Central memory CD8-positive, alpha-beta T cell (primary cell): ENCODE measurements at regions not wholly inside any gene's neighbourhood (a gene's known extent, or its start where the extent isn't known, plus 50 kb on each side); places are given as distances from the start of the nearest gene placed in this dataset.
"Not testable (repeated sequence)": the region's sequence is repeated elsewhere in the genome, so short reads cannot be mapped to it uniquely, and the experiment has no call there.

Experiments
- ATAC-seq: fragments of 150-1000 bp; cut with Tn5 transposase; replicated peaks from 2 replicates; pipeline ENCODE4 v1.10.0; 2022; ENCODE audit warnings: mild to moderate bottlenecking, moderate FRiP score, moderate number of reproducible peaks; ENCODE audit not compliant: poor library complexity, severe bottlenecking; ENCODE audit errors: extremely low read depth
- DNase-seq, 2 donors: peaks; one replicate each; pipeline ENCODE4 v3.0.0; 2021; ENCODE audit warnings: low spot score in 2 of 2
- H3K27ac Mint-ChIP-seq: one replicate; pipeline ENCODE4 v1.8.0; 2022; ENCODE audit warnings: low read depth, mild to moderate bottlenecking, moderate library complexity, mixed read lengths
- H3K27me3 Mint-ChIP-seq: one replicate; pipeline ENCODE4 v1.8.0; 2022; ENCODE audit warnings: mixed read lengths
- H3K36me3 Mint-ChIP-seq: one replicate; pipeline ENCODE4 v1.8.0; 2022; ENCODE audit warnings: mild to moderate bottlenecking, moderate library complexity, mixed read lengths; ENCODE audit not compliant: insufficient read depth
- H3K4me1 Mint-ChIP-seq: one replicate; pipeline ENCODE4 v1.8.0; 2022; ENCODE audit warnings: mixed read lengths
- H3K4me3 Mint-ChIP-seq: one replicate; pipeline ENCODE4 v1.8.0; 2022; ENCODE audit warnings: mild to moderate bottlenecking, moderate library complexity, mixed read lengths
- H3K9me3 Mint-ChIP-seq: one replicate; pipeline ENCODE4 v1.8.0; 2022; ENCODE audit warnings: mixed read lengths

DNA sequence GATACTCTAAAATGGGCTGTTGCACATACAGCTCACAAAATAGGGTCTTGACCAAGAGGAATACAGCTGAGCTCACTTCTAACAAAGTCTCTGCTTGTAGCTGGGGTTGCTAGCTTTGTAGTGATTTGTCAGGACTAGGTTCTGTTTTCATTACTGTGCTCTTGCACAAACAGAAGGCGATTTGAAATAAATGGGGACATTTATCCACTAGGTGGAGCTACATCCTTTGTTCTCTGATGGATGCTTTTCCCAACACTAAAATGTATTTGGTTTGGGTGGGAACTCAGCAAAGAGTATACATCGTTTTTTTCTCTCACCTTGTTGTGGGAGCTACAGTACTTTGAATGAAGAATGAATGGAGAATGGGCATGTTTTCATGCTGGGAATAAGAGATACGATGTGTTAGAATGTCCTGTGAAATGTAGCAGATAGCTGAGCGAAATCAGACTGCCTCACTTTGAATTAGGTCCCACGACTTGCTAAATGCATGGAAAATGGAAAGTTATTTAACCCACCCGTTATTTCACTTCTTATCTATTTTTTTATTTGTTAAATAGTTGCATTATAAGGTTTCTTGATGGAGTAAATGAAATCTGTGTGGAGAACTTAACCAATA lies 494.7 kb upstream of the MAP3K7 start:
- Mint-ChIP-seq H3K9me3 (no peaks in the 10 kb centered on the region), H3K4me1 (no peaks in the 10 kb centered on the region), H3K27ac (no peak overlapping the region), H3K36me3 (no peaks in the 10 kb centered on the region), H3K27me3 (no peaks in the 10 kb centered on the region), H3K4me3 (no peak overlapping the region)
- no peak for DNase-seq
- no peak for ATAC-seq

DNA sequence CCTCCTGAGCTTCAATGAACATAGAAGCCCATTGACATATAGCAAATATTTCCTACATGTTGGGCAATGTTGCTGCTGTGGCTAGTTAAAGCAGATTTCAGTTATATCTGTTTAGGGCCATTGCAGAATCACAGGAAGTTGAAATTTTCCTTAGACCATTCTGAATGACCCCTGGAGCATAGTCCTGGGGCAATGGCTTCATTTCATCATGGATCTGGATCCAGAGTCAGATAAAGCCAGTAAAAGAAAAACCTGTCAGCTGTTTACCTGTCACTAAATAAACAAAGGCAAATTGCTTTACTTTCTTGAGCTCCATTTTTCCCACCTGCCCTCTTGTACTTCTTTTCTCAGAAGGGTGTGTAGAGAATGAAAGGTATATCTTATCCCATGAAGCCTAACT lies 494.0 kb upstream of the MAP3K7 start:
- H3K4me3 Mint-ChIP-seq, result no peak overlapping the region
- DNase-seq, result no peak
- H3K9me3 Mint-ChIP-seq, result no peaks in the 10 kb centered on the region
- H3K27me3 Mint-ChIP-seq, result no peaks in the 10 kb centered on the region
- ATAC-seq, result no peak
- no peak overlapping the region for H3K27ac Mint-ChIP-seq
- H3K4me1 Mint-ChIP-seq, result no peaks in the 10 kb centered on the region
- H3K36me3 Mint-ChIP-seq, result no peaks in the 10 kb centered on the region

DNA sequence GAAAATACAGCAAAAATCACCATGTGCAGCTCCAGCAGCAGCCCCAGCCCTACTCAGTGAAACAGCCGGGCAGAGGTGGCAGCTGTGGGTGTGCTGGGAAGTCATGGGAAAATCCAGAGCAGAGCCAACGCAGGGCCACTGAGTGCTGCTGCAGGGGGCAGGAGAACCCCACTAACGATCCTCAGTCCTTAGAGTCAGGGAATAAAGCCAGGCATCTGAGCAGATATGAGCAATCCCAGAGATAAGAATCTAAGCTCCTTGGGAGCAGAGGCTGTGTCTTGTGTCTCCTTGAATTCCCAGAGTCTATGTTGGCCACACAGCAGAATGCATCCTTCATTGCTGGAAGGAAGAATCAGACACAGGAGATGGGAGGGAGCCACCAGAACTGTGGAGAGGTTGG lies 493.1 kb upstream of the MAP3K7 start:
- Mint-ChIP-seq H3K9me3 (no peaks in the 10 kb centered on the region), H3K27me3 (no peaks in the 10 kb centered on the region), H3K36me3 (no peaks in the 10 kb centered on the region), H3K4me1 (no peaks in the 10 kb centered on the region), H3K27ac (no peak overlapping the region), H3K4me3 (no peak overlapping the region)
- DNase-seq (no peak), ATAC-seq (no peak)

DNA sequence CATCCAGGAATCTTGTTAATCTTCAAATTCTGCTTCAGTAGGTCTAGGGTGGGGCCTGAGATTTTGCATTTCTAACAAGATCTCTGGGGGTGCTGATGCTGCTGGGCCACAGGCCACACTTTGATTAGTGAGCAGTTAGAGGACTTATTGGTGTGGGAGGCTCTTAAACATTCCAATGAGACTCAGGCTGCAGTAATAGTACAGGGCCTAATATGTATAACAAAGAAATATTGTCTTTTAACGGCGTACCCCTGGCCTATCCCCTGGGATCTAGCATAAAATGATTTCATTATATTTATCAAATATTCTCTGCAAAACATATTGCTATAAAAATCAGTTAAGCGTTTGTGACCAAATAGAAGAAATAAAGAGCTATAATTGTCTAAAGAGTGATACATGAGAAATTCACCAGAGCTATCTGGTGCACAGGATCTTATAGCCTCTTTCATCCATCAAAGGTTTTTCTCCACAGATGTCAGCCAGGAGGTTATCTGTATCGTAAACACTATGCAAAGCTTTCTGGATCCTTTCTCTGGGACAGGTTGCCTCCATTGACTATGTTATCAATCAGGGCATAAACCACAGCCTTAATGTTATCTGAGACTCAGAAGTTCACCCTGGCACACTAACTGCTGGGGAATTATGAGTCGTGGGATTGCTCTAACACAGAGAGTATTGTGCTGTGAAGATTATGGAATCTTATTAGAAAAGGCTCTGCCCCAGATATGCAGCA lies 488.5 kb upstream of the MAP3K7 start:
- no peaks in the 10 kb centered on the region for H3K4me1 Mint-ChIP-seq
- H3K27ac Mint-ChIP-seq, result no peak overlapping the region
- no peak overlapping the region for H3K4me3 Mint-ChIP-seq
- DNase-seq (no peak), ATAC-seq (no peak)
- H3K36me3 Mint-ChIP-seq, result no peaks in the 10 kb centered on the region
- no peaks in the 10 kb centered on the region for H3K27me3 Mint-ChIP-seq
- H3K9me3 Mint-ChIP-seq, result no peaks in the 10 kb centered on the region

DNA sequence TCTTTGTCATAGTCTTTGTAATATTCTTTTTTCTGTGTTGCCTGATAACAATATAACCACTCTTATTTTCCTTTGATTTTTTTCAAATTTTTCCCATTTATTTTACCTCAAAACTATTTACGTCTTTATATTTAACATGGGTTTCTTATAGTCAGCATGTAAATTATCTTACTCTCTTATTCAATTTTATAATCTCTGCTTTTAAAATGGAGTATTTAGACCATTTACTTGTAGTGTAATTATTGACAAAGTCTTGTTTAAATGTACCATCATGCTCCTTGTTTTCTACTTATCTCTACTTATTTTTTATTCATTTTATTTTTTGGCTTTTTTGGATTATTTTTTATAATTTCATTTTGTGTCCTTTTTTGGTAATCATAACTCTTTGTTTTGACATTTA lies 476.5 kb upstream of the MAP3K7 start:
- Mint-ChIP-seq H3K36me3 (no peaks in the 10 kb centered on the region), H3K4me3 (no peak overlapping the region), H3K27me3 (no peaks in the 10 kb centered on the region), H3K4me1 (no peaks in the 10 kb centered on the region), H3K27ac (no peak overlapping the region), H3K9me3 (peaks cover 21% of the 10 kb centered on the region)
- ATAC-seq, result no peak
- no peak for DNase-seq

DNA sequence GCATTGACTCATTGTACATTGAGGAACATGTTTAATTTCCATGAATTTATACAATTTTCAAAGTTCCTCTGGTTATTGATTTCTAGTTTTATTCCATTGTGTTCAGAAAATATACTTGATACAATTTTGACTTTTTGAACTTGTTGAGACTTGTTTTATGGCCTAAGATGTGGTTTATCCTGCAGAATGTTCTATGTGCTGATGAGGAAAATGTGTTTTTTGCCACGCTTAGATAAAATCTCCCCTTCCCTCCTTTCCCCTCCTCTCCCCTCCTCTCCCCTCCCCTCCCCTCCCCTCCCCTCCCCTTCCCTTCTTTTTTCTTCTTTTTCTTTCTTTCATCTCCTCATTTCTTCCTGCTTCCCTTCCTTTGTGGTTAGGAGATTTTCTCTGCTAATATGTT lies 470.8 kb upstream of the MAP3K7 start:
- Mint-ChIP-seq H3K27ac (no peak overlapping the region), H3K4me1 (no peaks in the 10 kb centered on the region), H3K9me3 (peaks cover 29% of the 10 kb centered on the region), H3K27me3 (no peaks in the 10 kb centered on the region), H3K36me3 (peaks cover 1% of the 10 kb centered on the region), H3K4me3 (no peak overlapping the region)
- no peak for DNase-seq
- no peak for ATAC-seq

DNA sequence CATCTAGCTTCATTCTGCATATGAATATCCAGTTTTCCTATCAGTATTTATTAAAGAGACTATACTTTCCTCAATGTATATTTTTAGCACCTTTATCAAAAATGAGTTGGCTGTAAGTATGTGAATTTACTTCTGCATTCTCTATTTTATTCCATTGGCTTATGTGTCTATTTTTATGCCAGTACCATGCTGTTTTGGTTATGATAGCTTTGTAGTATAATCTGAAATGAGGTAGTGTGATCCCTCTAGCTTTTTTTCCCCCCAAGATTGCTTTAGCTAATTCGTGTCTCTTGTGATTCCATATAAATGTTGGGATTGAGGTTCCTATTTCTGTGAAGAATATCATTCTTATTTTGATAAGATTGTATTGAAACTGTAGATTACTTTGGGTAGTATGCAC lies 469.1 kb upstream of the MAP3K7 start:
- ATAC-seq (no peak), DNase-seq (no peak)
- no peaks in the 10 kb centered on the region for H3K4me1 Mint-ChIP-seq
- H3K27me3 Mint-ChIP-seq, result no peaks in the 10 kb centered on the region
- peaks cover 22% of the 10 kb centered on the region for H3K9me3 Mint-ChIP-seq
- no peak overlapping the region for H3K27ac Mint-ChIP-seq
- H3K4me3 Mint-ChIP-seq, result no peak overlapping the region
- H3K36me3 Mint-ChIP-seq, result peaks cover 1% of the 10 kb centered on the region

DNA sequence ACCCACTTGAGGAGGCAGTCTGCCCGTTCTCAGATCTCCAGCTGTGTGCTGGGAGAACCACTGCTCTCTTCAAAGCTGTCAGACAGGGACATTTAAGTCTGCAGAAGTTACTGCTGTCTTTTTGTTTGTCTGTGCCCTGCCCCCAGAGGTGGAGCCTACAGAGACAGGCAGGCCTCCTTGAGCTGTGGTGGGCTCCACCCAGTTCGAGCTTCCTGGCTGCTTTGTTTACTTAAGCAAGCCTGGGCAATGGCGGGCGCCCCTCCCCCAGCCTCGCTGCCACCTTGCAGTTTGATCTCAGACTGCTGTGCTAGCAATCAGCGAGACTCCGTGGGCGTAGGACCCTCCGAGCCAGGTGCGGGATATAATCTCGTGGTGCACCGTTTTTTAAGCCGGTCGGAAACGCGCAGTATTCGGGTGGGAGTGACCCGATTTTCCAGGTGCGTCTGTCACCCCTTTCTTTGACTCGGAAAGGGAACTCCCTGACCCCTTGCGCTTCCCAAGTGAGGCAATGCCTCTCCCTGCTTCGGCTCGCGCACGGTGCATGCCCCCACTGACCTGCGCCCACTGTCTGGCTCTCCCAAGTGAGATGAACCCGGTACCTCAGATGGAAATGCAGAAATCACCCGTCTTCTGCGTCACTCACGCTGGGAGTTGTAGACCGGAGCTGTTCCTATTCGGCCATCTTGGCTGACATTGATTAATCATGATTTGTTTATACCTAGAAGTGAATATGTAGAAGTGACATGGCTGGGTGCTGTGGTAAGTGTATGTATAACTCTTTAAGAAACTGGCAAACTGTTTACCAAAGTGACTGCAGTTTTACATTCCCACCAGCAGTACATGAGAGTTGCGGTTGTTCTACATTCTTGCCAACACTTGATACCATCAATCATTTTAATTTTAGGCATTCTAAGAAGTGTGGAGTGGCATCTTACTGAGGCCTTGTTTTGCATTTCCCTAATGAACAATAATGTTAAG lies 465.9 kb upstream of the MAP3K7 start:
- H3K27me3 Mint-ChIP-seq, ATAC-seq, H3K4me1 Mint-ChIP-seq, DNase-seq, H3K4me3 Mint-ChIP-seq, H3K27ac Mint-ChIP-seq, H3K36me3 Mint-ChIP-seq: not testable (repeated sequence)
- H3K9me3 Mint-ChIP-seq, result peaks cover 16% of the 10 kb centered on the region

DNA sequence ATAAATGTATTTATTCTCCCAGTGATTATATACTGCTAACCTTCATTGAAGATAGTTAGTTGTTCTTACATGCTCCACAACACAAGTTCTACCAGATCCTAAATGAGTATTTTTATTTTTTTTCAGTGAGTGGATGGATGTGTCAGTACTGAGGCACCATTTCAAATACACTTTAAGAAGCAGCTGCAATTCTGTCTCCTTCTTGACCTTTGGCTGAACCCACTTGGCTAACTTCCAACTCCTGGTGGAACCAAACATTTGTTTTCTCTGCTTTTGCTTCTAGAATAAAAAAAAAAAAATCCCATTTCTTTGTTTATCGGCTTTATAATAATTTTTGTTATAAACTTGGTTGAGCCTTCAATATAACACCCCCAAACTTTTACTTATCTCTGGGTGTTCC lies 458.3 kb upstream of the MAP3K7 start:
- ATAC-seq, result no peak
- no peak overlapping the region for H3K4me3 Mint-ChIP-seq
- no peaks in the 10 kb centered on the region for H3K27me3 Mint-ChIP-seq
- DNase-seq, result no peak
- no peaks in the 10 kb centered on the region for H3K4me1 Mint-ChIP-seq
- no peaks in the 10 kb centered on the region for H3K36me3 Mint-ChIP-seq
- H3K27ac Mint-ChIP-seq, result no peak overlapping the region
- H3K9me3 Mint-ChIP-seq, result peaks cover 10% of the 10 kb centered on the region

DNA sequence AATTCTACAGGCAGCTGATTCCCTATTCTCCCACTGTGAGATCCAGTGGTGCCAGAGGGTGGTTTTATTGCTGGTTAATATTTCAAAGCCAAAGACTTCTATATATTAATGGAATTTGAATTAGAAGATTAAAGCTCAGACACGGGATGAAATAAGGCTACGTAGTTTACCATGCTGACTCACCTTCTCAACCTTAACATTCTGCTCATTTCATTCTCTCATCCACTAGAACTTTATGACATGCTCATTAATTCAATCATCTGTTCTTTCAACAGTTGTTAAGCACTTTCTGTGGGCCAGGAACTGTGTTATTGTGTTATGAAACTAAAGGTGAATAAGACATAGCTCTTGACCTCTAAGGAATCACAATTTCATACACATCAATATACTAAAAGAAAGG lies 456.9 kb upstream of the MAP3K7 start:
- no peak overlapping the region for H3K27ac Mint-ChIP-seq
- DNase-seq, result no peak

DNA sequence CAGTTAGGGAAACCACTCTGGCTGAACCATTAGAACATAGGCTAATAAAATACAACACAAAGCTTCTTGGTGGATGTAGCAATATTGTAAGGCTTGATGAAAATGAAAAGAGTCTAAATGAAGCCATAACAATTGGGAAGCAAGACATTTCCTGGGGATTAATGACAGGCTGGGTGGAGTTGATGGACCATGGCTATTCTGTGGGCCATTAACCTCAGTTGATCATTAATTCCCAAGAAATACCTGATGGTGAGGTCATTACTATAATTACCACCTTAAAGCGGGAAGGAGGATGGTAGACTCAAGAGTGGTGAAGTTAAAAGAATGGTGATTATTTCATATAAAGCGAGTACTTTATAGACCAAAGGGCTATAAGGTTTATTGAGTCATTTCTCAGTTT lies 455.8 kb upstream of the MAP3K7 start:
- Mint-ChIP-seq H3K9me3 (peaks cover 6% of the 10 kb centered on the region), H3K27ac (no peak overlapping the region), H3K36me3 (no peaks in the 10 kb centered on the region), H3K4me3 (no peak overlapping the region), H3K4me1 (no peaks in the 10 kb centered on the region), H3K27me3 (no peaks in the 10 kb centered on the region)
- ATAC-seq, result no peak
- no peak for DNase-seq

More for the DNA sequence above, 456.9 kb upstream of the MAP3K7 start:
- H3K36me3 Mint-ChIP-seq, result no peaks in the 10 kb centered on the region
- ATAC-seq, result no peak
- H3K4me3 Mint-ChIP-seq, result no peak overlapping the region
- H3K4me1 Mint-ChIP-seq, result no peaks in the 10 kb centered on the region
- no peaks in the 10 kb centered on the region for H3K27me3 Mint-ChIP-seq
- peaks cover 6% of the 10 kb centered on the region for H3K9me3 Mint-ChIP-seq

DNA sequence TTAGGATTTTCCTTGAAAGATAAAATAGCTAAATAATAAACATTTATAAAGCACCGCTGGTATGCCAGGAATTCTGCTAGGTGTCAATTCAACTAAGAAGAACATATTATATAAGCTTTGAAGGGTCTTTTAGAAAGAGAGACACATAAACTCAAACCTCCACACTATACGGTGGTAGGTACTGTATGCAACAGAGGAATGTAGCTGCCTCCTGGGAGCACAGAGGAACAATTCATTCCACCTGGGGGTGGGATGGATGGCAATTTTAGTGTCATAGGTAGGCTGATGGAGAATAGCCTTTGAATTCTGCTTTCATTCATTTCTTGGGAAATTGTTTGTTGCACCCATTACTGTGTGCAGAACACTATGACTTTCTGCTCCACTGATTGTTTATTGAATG lies 447.1 kb upstream of the MAP3K7 start:
- H3K4me1 Mint-ChIP-seq, result no peaks in the 10 kb centered on the region

More for the DNA sequence above, 447.1 kb upstream of the MAP3K7 start:
- DNase-seq (no peak), ATAC-seq (no peak)
- H3K27me3 Mint-ChIP-seq, result no peaks in the 10 kb centered on the region
- no peak overlapping the region for H3K27ac Mint-ChIP-seq
- H3K9me3 Mint-ChIP-seq, result peaks cover 13% of the 10 kb centered on the region
- no peaks in the 10 kb centered on the region for H3K36me3 Mint-ChIP-seq
- no peak overlapping the region for H3K4me3 Mint-ChIP-seq
